Fibroblast of skin of right biceps (primary cell): ENCODE measurements at regions not wholly inside any gene's neighbourhood (a gene's known extent, or its start where the extent isn't known, plus 50 kb on each side); places are given as distances from the start of the nearest gene placed in this dataset.
A peak's percentile ranks its signal among the peaks of the same experiment; 100 is the strongest.

ENCODE experiments used
- DNase-seq: peaks from one replicate; pipeline ENCODE4 v3.0.0-alpha.2; 2013

DNA sequence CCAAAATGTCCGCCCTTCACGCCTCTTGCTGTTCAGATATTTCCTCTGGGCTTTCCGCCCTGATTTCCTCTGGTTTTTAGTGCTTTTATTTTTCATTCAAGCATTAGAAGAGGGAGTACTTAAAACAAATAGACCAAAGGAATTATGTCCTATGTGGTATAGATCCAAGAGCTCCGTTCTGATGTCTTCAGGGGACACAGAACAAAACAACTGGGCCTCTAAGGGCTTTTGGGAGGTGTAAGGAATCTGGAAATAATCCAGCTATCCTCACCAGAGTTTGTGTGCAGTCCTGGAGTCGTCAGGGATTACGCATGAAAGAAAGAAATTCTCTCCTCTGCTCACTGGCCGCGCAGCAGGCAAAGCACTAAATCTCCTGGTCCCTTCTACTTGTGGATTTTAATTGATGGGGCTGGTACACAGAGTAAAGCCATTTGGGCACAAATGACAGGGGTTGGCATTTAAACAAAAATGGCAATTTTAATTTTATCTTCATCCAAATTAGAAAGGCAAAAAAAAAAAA is 999.2 kb downstream of the ADGRL3 start:
- no peak for DNase-seq

DNA sequence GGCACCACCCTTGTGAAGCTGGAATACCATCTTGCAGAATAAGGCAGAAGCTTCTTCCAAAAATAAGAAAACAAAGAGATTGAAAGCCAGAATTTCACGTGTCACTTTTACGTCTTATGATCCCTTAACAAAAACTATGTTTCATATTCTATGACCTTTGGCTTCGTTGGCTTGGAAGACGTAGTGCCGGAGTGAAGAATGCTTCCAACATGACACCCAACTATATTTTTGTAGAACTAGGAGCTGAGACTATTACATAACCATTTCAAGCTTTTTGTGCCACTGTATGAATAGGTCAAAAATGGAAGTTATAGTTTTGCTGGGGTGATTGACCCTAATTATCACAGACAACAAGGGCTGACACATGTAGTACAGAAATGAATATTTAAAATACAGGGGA is 996.2 kb downstream of the ADGRL3 start:
- no peak for DNase-seq

DNA sequence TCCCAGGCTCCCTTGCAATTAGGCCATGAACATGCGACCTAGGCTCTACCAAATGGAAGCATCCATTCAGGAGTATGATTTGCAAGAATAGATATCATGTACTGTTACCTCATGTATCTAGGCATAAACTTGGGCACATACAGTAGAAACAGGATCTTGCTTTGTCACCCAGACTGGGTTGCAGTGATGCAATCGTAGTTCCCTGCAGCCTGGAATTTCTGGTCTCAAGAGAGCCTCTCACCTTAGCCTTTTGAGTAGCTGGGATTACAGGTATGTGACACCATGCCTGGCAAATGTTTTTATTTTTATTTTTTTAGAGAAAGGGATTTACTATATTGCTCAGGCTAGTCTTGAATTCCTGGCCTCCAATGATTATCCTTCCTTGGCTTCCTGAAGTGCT is 994.2 kb downstream of the ADGRL3 start:
- DNase-seq = no peak

DNA sequence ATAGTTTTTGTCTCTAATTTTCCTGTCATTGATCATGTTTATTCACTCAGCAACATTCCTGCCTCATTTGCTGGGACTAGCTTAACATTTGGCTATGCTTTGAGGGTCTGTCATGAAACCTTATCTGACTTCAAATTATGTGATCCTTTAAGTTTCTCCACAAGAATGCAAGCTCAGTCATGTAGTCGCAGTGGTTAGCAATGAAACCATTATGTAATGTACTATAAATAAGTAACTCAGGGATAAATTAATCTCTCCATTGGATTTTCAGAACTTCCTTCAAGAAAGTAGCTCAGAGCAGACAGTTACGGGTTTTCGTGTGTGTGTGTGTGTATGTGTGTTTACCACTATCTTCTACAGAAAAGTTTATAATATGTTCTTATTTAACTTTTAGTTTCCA is 993.6 kb downstream of the ADGRL3 start:
- peak; percentile 48 for DNase-seq

GRCh38 chr4:62191451-62192240 is 991.5 kb downstream of the ADGRL3 start:
- no peak for DNase-seq

DNA sequence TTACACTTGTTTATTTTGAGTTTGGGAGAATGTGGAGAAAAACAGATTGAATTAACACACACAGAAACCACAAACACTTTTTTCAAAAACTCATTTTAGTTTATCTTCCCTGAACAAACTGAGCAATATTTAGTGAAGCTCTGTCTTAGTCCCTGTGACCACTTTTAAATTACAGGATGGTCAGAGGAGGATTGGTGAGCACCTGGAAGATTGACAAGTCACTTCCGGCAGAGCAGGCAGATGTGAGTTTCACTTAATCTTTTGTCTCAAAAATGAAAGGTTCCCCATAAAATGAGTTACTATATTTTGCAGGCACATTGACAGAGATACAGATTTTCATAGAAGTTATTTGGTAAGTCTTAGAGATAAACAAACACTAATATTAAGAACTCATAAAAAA is 970.1 kb downstream of the ADGRL3 start:
- no peak for DNase-seq

DNA sequence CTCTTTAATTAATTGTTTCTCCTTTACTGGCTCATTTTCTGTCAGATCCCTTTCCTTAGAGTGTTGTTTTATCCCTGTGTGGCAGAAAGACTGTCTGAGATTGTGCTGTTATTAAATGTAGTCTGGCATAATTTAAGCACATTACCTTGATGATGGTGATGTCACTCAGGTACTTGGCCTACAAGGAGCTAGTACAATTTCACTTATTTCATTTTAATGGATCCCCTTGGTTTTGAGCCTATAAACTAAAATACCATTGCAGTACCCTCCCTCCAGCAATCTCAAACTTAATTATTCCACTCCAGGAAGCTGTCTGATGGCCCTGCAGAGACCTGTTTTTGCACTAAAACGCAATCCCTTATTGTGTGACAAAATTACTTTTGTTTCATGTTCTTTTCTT is 968.6 kb downstream of the ADGRL3 start:
- no peak for DNase-seq

DNA sequence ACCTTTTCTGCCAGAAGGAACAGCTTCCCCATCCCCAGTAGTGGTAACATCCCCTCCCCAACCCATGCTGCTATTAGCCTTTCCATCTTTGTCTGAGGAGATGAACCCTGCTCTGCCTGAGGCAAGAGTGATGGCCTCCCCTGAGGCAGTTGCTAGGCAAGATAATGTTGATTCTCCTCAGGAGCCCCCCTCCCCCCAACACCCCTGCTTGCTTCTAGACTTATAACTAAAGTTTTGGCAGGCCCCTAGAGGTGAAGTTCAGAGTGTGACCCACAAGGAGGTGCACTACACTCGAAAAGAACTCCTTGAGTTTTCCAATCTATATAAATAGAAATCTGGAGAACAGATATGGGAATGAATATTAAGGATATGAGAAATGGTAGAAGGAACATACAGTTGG is 962.5 kb downstream of the ADGRL3 start:
- no peak for DNase-seq

GRCh38 chr4:62161446-62161845 is 961.3 kb downstream of the ADGRL3 start:
- DNase-seq = no peak

GRCh38 chr4:62159876-62160275 is 959.8 kb downstream of the ADGRL3 start:
- no peak for DNase-seq

DNA sequence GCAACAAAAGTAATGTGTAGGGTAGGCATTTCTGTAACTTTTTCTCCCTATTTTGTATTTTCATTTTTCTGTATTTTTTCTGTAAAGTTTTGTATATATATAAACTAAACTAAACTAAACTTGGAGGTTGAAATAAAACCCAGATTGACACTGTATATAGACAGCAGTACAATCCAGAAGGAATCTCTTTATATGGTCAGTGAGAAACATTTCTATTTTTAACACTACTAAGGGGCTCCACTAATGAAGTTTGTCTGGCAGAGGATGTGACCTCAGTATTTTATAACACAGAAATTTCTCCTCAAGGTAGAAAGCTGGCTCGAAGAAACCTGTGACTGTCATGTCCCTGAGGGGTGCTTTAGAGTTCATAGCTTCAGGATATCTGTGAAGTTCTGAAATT is 959.2 kb downstream of the ADGRL3 start:
- DNase-seq = no peak

GRCh38 chr4:62156205-62156604 is 956.1 kb downstream of the ADGRL3 start:
- DNase-seq = no peak

GRCh38 chr4:62145276-62145675 is 945.1 kb downstream of the ADGRL3 start:
- no peak for DNase-seq

DNA sequence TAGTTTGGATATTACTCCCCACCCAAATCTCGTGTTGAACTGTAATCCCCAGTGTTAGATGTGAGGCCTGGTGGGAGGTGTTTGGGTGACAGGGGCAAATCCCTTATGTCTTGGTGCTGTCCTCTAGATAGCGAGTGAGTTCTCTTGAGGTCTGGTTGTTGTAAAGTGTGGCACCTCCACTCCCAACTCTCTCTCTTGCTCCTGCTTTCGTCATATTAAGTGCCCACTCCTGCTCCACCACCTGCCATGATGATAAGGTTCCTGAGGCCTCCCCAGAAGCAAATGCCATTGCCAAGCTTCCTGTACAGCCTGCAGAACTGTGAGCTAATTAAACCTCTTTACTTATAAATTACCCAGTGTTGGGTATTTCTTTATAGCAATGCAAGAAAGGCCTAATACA is 944.3 kb downstream of the ADGRL3 start:
- no peak for DNase-seq

- peak; percentile 57 for DNase-seq
These were observed 935.5 kb downstream of the ADGRL3 start for GRCh38 chr4:62135565-62136156.

- no peak for DNase-seq
These were observed 933.9 kb downstream of the ADGRL3 start for GRCh38 chr4:62133977-62134376.

GRCh38 chr4:62133101-62133897 is 933.2 kb downstream of the ADGRL3 start:
- no peak for DNase-seq

DNA sequence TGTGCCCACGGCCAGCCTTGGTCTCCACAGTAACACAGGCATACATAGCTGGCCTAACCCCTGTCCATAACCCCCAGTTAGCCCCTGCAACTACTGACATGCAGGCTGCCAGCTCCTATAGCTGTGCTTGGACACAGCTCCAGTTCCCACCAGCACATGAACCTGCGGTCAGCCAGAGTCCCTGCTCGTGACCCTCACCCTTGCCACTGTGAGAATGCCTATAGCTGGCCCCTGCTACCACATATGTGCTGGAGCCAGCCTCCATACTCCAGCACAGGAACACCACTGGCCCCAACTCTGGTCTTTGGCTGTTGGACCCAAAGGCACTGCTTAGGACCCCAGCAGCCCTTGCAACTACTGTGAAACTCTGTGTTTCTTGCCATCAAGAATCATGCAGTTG is 930.9 kb downstream of the ADGRL3 start:
- DNase-seq = no peak

DNA sequence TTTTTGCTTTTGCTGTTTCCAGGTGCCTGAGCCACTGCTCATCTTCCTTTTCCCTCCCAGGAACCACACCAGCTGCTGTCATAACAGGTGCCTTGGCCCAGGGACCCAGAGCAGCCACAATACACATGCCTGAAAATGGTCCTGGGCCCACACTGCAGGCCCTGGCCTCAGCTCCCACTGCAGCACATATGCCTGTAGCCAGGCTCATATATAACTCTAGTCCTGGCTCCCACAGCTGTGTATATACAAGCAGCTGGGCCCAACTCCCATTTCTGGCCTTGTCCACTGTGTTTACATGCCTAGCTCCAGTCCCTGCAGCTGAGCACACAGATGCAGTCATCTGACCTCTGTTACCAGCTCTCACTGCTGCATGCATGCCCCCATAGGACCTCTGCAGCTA is 930.5 kb downstream of the ADGRL3 start:
- DNase-seq = no peak

- DNase-seq = no peak
These were observed 930.1 kb downstream of the ADGRL3 start for GRCh38 chr4:62130230-62130629.
